ENCODE measurements at regions not wholly inside any gene's neighbourhood (a gene's known extent, or its start where the extent isn't known, plus 50 kb on each side); places are given as distances from the start of the nearest gene placed in this dataset.

DNA sequence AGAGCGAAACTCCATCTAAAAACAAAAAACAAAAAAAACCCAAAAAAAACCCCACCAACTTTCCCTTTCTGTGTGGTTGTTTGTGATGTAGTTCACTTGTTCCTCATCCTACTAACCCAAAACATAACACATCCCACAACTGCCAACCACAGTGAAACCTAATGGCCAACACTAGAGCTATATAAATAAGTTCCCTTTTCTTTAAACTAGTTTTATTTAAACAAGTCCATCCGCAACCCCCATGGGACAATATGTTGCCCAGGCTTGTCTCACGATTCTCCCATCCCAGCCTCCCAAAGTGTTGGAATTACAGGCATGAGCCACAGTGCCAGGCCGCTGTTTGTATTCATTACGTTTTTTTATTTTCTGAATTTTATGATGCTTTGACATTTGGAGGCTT lies 71.2 kb upstream of the ADGRE5 start:
- TF ChIP-seq, protein P1, sequence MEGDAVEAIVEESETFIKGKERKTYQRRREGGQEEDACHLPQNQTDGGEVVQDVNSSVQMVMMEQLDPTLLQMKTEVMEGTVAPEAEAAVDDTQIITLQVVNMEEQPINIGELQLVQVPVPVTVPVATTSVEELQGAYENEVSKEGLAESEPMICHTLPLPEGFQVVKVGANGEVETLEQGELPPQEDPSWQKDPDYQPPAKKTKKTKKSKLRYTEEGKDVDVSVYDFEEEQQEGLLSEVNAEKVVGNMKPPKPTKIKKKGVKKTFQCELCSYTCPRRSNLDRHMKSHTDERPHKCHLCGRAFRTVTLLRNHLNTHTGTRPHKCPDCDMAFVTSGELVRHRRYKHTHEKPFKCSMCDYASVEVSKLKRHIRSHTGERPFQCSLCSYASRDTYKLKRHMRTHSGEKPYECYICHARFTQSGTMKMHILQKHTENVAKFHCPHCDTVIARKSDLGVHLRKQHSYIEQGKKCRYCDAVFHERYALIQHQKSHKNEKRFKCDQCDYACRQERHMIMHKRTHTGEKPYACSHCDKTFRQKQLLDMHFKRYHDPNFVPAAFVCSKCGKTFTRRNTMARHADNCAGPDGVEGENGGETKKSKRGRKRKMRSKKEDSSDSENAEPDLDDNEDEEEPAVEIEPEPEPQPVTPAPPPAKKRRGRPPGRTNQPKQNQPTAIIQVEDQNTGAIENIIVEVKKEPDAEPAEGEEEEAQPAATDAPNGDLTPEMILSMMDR (IDR thresholded peaks at IDR 0.05): no peak
- TF ChIP-seq POLR2A (IDR thresholded peaks at IDR 0.05): no peak
